ENCODE measurements at regions not wholly inside any gene's neighbourhood (a gene's known extent, or its start where the extent isn't known, plus 50 kb on each side); places are given as distances from the start of the nearest gene placed in this dataset.

DNA sequence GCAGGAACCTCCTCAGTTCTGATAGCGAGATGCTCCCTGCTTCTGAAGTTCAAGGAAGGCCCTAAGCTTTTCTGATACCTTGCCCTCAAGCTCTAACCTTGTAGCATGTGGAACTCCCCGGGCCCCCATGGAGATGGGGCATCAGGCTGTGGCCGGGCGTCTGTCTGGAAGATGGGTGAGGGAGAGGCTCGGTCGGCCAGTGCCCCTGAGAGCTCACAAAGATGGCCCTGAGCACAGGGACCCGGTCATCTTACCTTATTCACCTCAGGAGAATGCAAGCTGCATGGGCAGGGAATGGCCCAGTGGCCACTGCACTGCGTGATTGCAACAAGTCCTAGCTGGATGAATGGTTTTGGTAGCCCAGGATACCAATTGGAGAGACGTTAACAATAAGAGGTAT, 830.3 kb downstream of the TBC1D22A start:
- H3K36me3 Mint-ChIP-seq (ENCODE audit: low read depth), result no peaks in the 10 kb centered on the region

DNA sequence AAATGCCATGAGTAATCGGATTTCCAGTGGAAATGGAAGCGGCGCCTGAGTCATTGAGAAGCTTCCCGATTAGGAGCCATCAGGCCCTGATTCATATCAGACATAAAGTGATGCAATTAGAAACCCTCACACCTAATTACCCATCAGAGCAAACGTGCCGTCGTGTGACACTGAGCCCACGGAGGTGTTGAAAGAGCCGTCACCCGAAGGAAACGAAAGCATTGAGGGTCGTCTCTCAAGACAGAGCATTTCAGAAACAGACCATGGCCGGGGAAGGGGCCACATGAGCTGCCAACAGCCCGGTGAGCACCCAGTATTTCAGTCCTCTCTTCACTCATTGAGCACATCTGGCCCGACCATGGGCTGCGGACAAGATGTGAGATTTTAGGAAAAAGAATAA, 829.3 kb downstream of the TBC1D22A start:
- H3K36me3 Mint-ChIP-seq (ENCODE audit: low read depth), result no peaks in the 10 kb centered on the region
- POLR2A ChIA-PET, result no interaction called here
- no peak overlapping the region for H3K4me3 Mint-ChIP-seq
- no peak for DNase-seq
- no peaks in the 10 kb centered on the region for H3K9me3 Mint-ChIP-seq
- H3K4me1 Mint-ChIP-seq, result no peaks in the 10 kb centered on the region
- H3K27me3 Mint-ChIP-seq, result no peaks in the 10 kb centered on the region
- CTCF ChIA-PET, result no interaction called here
- H3K27ac Mint-ChIP-seq, result no peak overlapping the region

More for the DNA sequence above, 830.3 kb downstream of the TBC1D22A start:
- POLR2A ChIA-PET, result no interaction called here
- CTCF ChIA-PET, result interaction anchor here (0.6 kb wide), 1 partner anchor 18 kb away, joined by 3 read pairs; no protein-coding TSS in a partner anchor
- H3K9me3 Mint-ChIP-seq, result no peaks in the 10 kb centered on the region
- DNase-seq, result no peak
- H3K4me1 Mint-ChIP-seq, result no peaks in the 10 kb centered on the region
- no peak overlapping the region for H3K4me3 Mint-ChIP-seq
- no peak overlapping the region for H3K27ac Mint-ChIP-seq
- H3K27me3 Mint-ChIP-seq, result no peaks in the 10 kb centered on the region

DNA sequence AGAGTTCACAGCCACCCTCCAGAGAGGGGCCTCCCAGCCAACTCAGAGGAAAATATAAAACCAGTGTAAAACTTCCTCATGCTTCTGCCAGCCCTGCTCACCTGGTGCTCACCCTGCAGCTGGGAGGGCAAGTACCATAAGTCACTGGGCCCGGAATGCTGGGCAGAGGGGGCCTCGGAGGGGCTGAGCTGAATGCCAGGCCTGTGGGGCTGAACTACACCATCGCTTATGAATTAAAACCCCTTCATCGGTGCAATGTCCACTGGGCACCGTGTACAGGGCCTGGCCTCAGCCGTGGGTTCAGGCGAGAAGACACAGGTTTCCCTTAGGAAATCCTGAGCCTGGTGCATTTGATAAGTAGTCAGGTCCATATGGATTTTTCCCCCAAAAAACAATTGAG, 828.6 kb downstream of the TBC1D22A start:
- POLR2A ChIA-PET, result no interaction called here

DNA sequence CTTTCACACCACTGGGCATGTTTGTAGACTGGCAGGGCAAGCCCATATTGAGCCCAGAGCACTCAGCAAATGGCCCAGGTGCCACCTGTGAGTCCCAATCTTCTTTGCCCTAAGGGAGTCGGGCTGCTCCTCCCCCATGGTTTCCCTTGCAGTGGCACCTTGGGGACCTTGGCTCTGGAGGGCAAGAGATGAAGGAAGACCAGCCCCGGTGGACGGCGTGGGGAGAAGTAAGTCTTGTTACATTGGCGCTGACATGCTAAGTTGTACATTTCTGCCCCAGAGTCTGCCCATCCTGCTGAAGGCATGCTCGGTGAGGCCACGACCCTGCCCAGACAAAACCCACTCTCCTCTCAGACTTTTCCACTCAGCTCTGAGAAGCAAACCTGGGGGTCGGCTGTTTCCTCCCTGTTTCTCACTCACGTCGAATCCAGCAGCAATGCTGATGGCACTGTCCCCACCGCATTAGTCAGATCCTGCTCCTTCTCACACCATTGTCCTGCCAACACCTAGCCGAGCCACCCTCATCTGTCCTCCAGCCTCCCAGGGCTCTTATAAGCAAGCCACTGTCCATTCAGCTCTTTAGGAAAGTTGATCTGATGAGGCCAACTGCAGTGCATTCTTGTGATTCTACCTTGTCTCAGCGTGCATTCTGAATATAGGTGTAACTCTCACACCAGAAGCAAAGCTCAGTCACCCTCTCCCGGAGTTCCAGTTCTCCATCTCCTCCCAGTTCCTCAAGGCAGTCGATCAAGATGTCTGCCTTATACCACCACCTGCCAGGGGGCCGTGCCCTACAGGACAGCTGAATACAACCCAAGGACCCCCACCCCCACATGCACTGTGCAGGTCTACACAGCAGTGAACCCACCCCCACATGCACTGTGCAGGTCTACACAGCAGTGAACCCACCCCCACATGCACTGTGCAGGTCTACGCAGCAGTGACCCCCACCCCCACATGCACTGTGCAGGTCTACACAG, 827.1 kb downstream of the TBC1D22A start:
- CTCF ChIA-PET, result no interaction called here
- no peak overlapping the region for H3K27ac Mint-ChIP-seq
- POLR2A ChIA-PET, result no interaction called here
- H3K36me3 Mint-ChIP-seq (ENCODE audit: low read depth), result no peaks in the 10 kb centered on the region
- no peak for DNase-seq
- no peaks in the 10 kb centered on the region for H3K27me3 Mint-ChIP-seq
- H3K4me1 Mint-ChIP-seq, result no peaks in the 10 kb centered on the region
- no peak overlapping the region for H3K4me3 Mint-ChIP-seq
- H3K9me3 Mint-ChIP-seq, result peaks cover 6% of the 10 kb centered on the region

More for the DNA sequence above, 828.6 kb downstream of the TBC1D22A start:
- H3K4me1 Mint-ChIP-seq, result no peaks in the 10 kb centered on the region
- H3K36me3 Mint-ChIP-seq (ENCODE audit: low read depth), result no peaks in the 10 kb centered on the region
- CTCF ChIA-PET, result no interaction called here
- H3K4me3 Mint-ChIP-seq, result no peak overlapping the region
- no peak overlapping the region for H3K27ac Mint-ChIP-seq
- no peaks in the 10 kb centered on the region for H3K9me3 Mint-ChIP-seq
- no peak for DNase-seq
- no peaks in the 10 kb centered on the region for H3K27me3 Mint-ChIP-seq

DNA sequence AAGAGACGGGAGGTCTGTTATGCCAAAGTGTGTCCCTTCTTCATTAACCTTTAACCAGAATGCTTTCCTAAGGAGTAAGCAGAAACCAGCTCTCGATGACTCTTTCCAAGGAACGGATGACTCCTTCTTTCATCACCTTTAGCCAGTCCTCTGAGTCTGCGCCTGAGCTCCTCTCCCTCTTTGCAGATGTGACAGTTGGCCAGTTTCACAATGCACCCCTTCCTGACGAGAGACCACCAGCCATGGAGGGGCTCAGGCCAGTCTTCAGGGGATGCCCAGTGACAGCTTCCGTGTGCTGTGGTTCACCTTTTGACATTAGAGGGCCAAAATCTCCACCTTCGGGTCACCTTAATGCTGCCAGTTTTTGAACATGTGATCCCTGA, 826.1 kb downstream of the TBC1D22A start:
- Mint-ChIP-seq H3K9me3 (peaks cover 11% of the 10 kb centered on the region), H3K27ac (no peak overlapping the region)
- POLR2A ChIA-PET, result no interaction called here

DNA sequence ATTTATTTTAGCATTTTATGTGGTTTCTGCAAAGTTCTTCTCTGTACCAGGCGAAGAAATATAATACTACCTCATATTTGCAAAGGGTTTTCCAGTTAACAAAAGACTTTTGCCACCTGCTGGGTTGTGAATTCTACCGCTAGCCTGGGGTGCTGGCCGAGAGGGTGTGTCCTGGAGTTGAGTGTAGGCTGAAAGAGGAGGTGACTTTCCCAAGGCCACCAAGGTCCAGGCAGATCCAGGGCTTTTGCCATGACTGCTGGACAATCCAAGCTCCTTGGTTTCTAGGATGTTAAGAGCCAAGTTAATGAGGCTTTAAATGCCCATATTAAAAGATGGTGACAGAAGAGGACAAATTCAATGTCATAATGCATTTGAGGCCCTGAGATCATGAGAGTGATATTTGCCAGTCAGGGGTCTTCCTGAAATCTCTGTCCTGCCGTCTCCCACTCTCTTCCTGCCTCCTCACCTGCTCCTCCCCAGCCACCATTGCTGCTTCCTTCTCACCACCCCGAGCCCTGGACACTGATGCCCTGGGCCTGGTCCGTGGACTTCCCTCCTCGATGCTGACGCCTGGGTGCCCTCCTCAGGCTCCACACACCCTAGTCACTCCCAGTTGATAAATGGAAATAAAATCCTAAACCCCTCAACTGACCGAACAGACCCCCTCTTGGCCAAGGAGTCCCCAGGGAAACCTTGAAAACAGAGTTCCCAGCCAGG, 825.6 kb downstream of the TBC1D22A start:
- Mint-ChIP-seq H3K4me1 (no peaks in the 10 kb centered on the region), H3K27ac (no peak overlapping the region), H3K4me3 (no peak overlapping the region), H3K36me3 (ENCODE audit: low read depth) (no peaks in the 10 kb centered on the region), H3K27me3 (no peaks in the 10 kb centered on the region), H3K9me3 (peaks cover 11% of the 10 kb centered on the region)
- CTCF ChIA-PET, result no interaction called here
- POLR2A ChIA-PET, result no interaction called here
- no peak for DNase-seq

More for the DNA sequence above, 826.1 kb downstream of the TBC1D22A start:
- Mint-ChIP-seq H3K4me1 (no peaks in the 10 kb centered on the region), H3K27me3 (no peaks in the 10 kb centered on the region), H3K4me3 (no peak overlapping the region), H3K36me3 (ENCODE audit: low read depth) (no peaks in the 10 kb centered on the region)
- no peak for DNase-seq
- CTCF ChIA-PET, result no interaction called here

DNA sequence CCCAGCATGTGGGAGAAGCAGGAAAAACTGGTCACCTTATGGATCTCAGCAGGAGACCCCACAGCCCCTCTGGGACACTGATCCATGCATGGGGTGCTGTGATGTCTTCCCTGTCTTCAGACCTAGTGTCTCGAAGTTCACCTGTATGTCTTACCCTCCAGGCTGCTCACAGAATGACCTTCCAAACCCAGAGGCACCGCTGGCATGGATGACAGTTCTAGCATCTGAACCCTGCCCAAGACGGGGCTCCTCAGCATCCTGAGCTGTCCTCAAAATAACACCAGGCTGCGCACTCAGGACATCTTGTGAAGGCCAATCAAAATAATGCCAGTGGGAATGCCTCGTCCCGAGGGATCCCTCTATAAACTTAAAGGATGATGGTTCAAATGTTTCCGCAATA, 824.9 kb downstream of the TBC1D22A start:
- no peaks in the 10 kb centered on the region for H3K36me3 Mint-ChIP-seq (ENCODE audit: low read depth)
- H3K4me1 Mint-ChIP-seq, result no peaks in the 10 kb centered on the region
- H3K27me3 Mint-ChIP-seq, result no peaks in the 10 kb centered on the region
- no peak for DNase-seq
- CTCF ChIA-PET, result no interaction called here
- POLR2A ChIA-PET, result no interaction called here
- H3K27ac Mint-ChIP-seq, result no peak overlapping the region
- peaks cover 11% of the 10 kb centered on the region for H3K9me3 Mint-ChIP-seq
- H3K4me3 Mint-ChIP-seq, result no peak overlapping the region

DNA sequence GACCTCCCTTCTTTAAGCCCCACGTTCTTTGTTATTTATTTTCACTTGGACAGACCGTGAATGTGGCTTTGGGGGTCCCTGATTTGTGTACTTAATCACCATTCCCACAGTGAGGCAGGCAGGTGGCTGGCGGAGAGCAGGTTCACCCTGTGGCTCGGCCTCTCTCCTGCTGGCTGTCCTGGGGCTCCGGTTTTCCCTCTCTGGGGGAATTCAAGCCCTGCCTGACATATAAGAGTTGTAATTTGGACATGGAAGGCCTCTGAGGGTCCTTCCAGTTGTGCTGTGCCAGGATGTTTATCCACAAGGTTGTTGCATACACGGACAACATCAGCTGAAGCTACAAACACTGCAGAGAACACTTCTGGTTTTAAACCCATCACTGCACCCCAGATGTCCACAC, 824.5 kb downstream of the TBC1D22A start:
- DNase-seq, result no peak
- Mint-ChIP-seq H3K27me3 (no peaks in the 10 kb centered on the region), H3K36me3 (ENCODE audit: low read depth) (no peaks in the 10 kb centered on the region), H3K9me3 (peaks cover 11% of the 10 kb centered on the region), H3K4me1 (no peaks in the 10 kb centered on the region), H3K27ac (no peak overlapping the region), H3K4me3 (no peak overlapping the region)
- ChIA-PET CTCF (no interaction called here), POLR2A (no interaction called here)

DNA sequence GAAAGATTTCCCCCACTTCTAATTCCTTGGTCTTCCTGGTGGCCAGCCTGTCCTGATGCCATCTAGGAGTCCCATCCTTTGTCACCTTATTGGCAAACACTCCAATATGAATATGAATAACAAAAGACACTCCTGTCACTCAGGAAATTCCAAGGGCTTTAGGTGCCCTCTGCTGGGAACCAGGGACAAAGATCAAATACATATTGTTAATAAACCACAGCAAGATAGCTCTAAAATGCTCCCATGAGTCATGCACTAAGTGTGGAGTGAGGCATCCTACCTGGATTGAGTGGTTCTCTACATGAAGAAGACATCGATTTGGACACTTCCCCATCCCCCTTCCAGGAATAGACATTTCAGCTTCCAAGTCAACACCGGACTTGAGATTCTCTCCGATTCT, 823.6 kb downstream of the TBC1D22A start:
- Mint-ChIP-seq H3K4me1 (no peaks in the 10 kb centered on the region), H3K27ac (no peak overlapping the region), H3K4me3 (no peak overlapping the region), H3K9me3 (peaks cover 11% of the 10 kb centered on the region), H3K27me3 (no peaks in the 10 kb centered on the region), H3K36me3 (ENCODE audit: low read depth) (no peaks in the 10 kb centered on the region)
- ChIA-PET CTCF (no interaction called here), POLR2A (no interaction called here)
- DNase-seq, result no peak

DNA sequence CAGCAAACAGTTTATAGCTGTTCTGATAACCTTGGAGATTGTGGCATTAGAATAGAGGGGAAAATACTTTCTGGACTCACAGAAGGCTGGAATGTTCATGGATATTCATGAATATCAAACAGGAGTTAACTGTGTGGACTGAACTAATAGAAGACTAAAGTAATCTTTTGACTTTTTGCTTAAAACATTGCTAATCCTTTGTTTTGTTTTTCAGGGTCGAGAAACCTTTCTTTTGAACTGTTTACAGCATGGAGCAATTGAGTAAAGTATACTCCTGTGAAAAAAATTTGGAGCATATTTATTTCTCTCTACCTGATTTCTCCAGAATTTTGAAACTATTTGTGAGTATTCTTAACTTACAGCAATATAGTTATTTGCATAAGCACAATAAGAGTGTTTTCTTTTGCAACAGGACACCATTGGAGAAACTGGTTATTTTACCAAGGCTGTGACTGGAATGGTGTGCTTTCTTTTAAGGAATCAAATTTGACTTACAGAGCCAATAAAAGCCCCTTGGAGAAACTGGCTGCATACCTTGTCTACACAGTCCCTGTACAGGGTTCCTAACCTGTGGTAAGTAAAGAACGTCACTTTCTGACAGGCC, 821.6 kb downstream of the TBC1D22A start:
- Mint-ChIP-seq H3K4me3 (no peak overlapping the region), H3K27ac (no peak overlapping the region), H3K9me3 (peaks cover 11% of the 10 kb centered on the region), H3K36me3 (ENCODE audit: low read depth) (no peaks in the 10 kb centered on the region), H3K4me1 (no peaks in the 10 kb centered on the region), H3K27me3 (no peaks in the 10 kb centered on the region)
- ChIA-PET CTCF (no interaction called here), POLR2A (no interaction called here)
- no peak for DNase-seq

DNA sequence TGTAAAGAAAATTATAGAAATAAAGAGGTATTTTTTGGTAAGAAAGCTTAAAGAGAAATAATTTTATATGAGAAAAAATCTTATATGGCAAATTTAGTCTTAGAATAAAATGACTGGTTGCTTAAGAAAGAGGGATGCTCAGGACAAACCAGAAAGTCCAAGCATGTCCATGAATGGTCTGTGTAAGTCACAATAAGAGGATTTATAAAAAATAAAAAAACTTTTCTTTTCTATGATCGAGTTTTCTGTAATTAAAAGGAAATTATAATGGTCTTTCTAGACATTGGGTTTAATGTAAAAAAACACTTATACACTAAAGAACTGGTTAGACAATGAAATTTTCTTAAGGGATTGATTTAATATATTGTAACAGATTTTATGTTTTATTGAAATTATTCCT, 819.6 kb downstream of the TBC1D22A start:
- Mint-ChIP-seq H3K36me3 (ENCODE audit: low read depth) (no peaks in the 10 kb centered on the region), H3K4me1 (no peaks in the 10 kb centered on the region), H3K27ac (no peak overlapping the region), H3K27me3 (no peaks in the 10 kb centered on the region), H3K9me3 (peaks cover 11% of the 10 kb centered on the region), H3K4me3 (no peak overlapping the region)
- no peak for DNase-seq
- POLR2A ChIA-PET, result no interaction called here
- CTCF ChIA-PET, result no interaction called here

DNA sequence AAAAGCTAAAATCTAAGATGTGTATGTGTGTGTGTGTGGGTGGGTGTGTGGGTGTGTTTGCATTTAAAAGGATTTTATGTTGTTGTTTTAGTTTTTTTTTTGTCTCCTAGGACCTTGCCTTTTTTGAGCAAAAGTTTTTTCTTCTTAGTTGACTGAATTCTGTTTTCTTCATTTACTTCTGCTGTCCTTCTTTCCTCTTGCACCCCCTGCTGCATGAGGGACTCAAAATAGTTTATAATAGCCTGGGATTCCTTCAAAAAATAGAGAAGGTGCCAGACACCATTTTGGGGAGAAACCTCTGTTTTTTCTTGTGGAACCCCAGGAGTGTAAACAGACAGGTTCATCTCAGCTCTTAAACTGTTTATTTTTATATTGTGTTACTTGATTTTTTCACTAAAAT, 817.7 kb downstream of the TBC1D22A start:
- ChIA-PET CTCF (no interaction called here), POLR2A (no interaction called here)
- Mint-ChIP-seq H3K27ac (no peak overlapping the region), H3K4me1 (no peaks in the 10 kb centered on the region), H3K4me3 (no peak overlapping the region), H3K36me3 (ENCODE audit: low read depth) (no peaks in the 10 kb centered on the region), H3K9me3 (peaks cover 8% of the 10 kb centered on the region), H3K27me3 (no peaks in the 10 kb centered on the region)
- no peak for DNase-seq

DNA sequence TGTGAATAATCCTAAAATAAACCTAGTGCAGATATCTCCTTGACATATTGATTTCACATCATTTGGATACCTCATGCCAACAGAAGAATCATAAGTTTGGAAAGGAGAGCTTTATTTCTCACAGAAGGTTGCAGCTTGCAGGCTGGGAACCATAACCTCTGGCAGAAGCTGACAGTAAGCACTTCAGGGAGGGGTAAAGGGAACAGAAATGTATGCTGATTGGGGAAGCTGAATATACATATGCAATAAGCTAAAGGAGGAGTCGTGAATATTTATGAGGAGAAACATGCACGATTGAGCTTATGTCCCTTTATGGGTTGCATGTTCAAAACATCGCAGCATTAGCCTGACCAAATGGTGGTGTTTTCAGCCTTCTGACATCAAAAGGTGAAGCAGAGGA, 814.5 kb downstream of the TBC1D22A start:
- POLR2A ChIA-PET, result no interaction called here
- no peak for DNase-seq
- no peak overlapping the region for H3K27ac Mint-ChIP-seq
- H3K4me1 Mint-ChIP-seq, result no peaks in the 10 kb centered on the region
- H3K36me3 Mint-ChIP-seq (ENCODE audit: low read depth), result no peaks in the 10 kb centered on the region
- CTCF ChIA-PET, result no interaction called here
- H3K4me3 Mint-ChIP-seq, result no peak overlapping the region
- H3K27me3 Mint-ChIP-seq, result no peaks in the 10 kb centered on the region
- no peaks in the 10 kb centered on the region for H3K9me3 Mint-ChIP-seq

Data from activated CD4-positive, alpha-beta T cell treated with anti-CD3 and anti-CD28 coated beads, Interleukin-2, amount 10 ng/mL, durations not matched to agents 7 days and 5 days (primary cell).